ENCODE measurements at regions not wholly inside any gene's neighbourhood (a gene's known extent, or its start where the extent isn't known, plus 50 kb on each side); places are given as distances from the start of the nearest gene placed in this dataset.
A peak's percentile ranks its signal among the peaks of the same experiment; 100 is the strongest.

GRCh38 chr5:125592856-125593255 is 830.4 kb upstream of the GRAMD2B start:
- H3K27me3 ChIP-seq, result no peaks in the 10 kb centered on the region
- no peak overlapping the region for H3K4me3 ChIP-seq
- TF ChIP-seq POLR2A (IDR thresholded peaks at IDR 0.05) (no peak), CTCF (IDR thresholded peaks at IDR 0.05) (no peak)
- H3K4me1 ChIP-seq (replicated peaks in 1 of 2), result peaks cover 0 to 10% of the 10 kb centered on the region in 2 donors
- WGBS, 4 donors, result 66 to 93% (median 82%) methylated on average over 3 of the region's 3 CpGs
- DNase-seq, result no peak
- no peaks in the 10 kb centered on the region for H3K36me3 ChIP-seq (replicated peaks in 1 of 2)
- H3K9me3 ChIP-seq (replicated peaks in 1 of 3), result no peaks in the 10 kb centered on the region
- H3K27ac ChIP-seq, result no peak overlapping the region
- intact Hi-C loops (cut with DNase I), result no loop called here

GRCh38 chr5:125595095-125595494 is 828.1 kb upstream of the GRAMD2B start:
- Histone ChIP-seq H3K36me3 (replicated peaks in 1 of 2) (no peaks in the 10 kb centered on the region), H3K4me1 (replicated peaks in 1 of 2) (peaks cover 0 to 10% of the 10 kb centered on the region in 2 donors), H3K27ac (no peak overlapping the region), H3K27me3 (no peaks in the 10 kb centered on the region), H3K4me3 (no peak overlapping the region), H3K9me3 (replicated peaks in 1 of 3) (no peaks in the 10 kb centered on the region)
- 38 to 50% (median 41%) methylated on average over 6 of the region's 6 CpGs for WGBS, 4 donors
- intact Hi-C loops (cut with DNase I), result no loop called here
- DNase-seq, result peak; percentile 33 to 85 (median 68)
- TF ChIP-seq POLR2A (IDR thresholded peaks at IDR 0.05) (no peak), CTCF (IDR thresholded peaks at IDR 0.05) (no peak)

- no peak for DNase-seq
- intact Hi-C loops (cut with DNase I), result no loop called here
- H3K36me3 ChIP-seq (replicated peaks in 1 of 2), result no peaks in the 10 kb centered on the region
- H3K4me1 ChIP-seq (replicated peaks in 1 of 2), result peaks cover 0 to 10% of the 10 kb centered on the region in 2 donors
- H3K9me3 ChIP-seq (replicated peaks in 1 of 3), result no peaks in the 10 kb centered on the region
- WGBS, 4 donors, result 71 to 89% (median 80%) methylated on average over 3 of the region's 3 CpGs
- H3K27me3 ChIP-seq, result no peaks in the 10 kb centered on the region
- H3K4me3 ChIP-seq, result no peak overlapping the region
- no peak overlapping the region for H3K27ac ChIP-seq
- TF ChIP-seq POLR2A (IDR thresholded peaks at IDR 0.05), result no peak
- TF ChIP-seq CTCF (IDR thresholded peaks at IDR 0.05), result no peak
Observed at GRCh38 chr5:125595845-125596244, 827.4 kb upstream of the GRAMD2B start.

GRCh38 chr5:125597338-125597737 is 825.9 kb upstream of the GRAMD2B start:
- TF ChIP-seq POLR2A (IDR thresholded peaks at IDR 0.05) (no peak), CTCF (IDR thresholded peaks at IDR 0.05) (no peak)
- Histone ChIP-seq H3K4me1 (replicated peaks in 1 of 2) (peaks cover 0 to 10% of the 10 kb centered on the region in 2 donors), H3K27me3 (no peaks in the 10 kb centered on the region), H3K9me3 (replicated peaks in 1 of 3) (no peaks in the 10 kb centered on the region), H3K36me3 (replicated peaks in 1 of 2) (no peaks in the 10 kb centered on the region), H3K27ac (no peak overlapping the region), H3K4me3 (no peak overlapping the region)
- WGBS, 4 donors, result 73 to 87% (median 76%) methylated on average over 2 of the region's 2 CpGs
- DNase-seq, result no peak
- intact Hi-C loops (cut with DNase I), result no loop called here
